Progenitor cell of endocrine pancreas (in vitro differentiated cells): ENCODE measurements at regions not wholly inside any gene's neighbourhood (a gene's known extent, or its start where the extent isn't known, plus 50 kb on each side); places are given as distances from the start of the nearest gene placed in this dataset.

ENCODE experiments used
- DNase-seq: peaks from one replicate; pipeline ENCODE4 v3.0.0; 2021; ENCODE audit warnings: low spot score; ENCODE audit not compliant: unreplicated experiment
- H3K27ac Mint-ChIP-seq: 2 replicates; pipeline ENCODE4 v1.8.0; 2021; ENCODE audit warnings: mild to moderate bottlenecking, moderate library complexity, mixed read lengths
- H3K27me3 Mint-ChIP-seq: 2 replicates; pipeline ENCODE4 v1.8.0; 2021; ENCODE audit warnings: mixed read lengths
- H3K36me3 Mint-ChIP-seq: 2 replicates; pipeline ENCODE4 v1.8.0; 2022; ENCODE audit warnings: mixed read lengths; ENCODE audit not compliant: insufficient read depth
- H3K4me1 Mint-ChIP-seq: 2 replicates; pipeline ENCODE4 v1.8.0; 2021; ENCODE audit warnings: low read depth, mixed read lengths
- H3K4me3 Mint-ChIP-seq: 2 replicates; pipeline ENCODE4 v1.8.0; 2021; ENCODE audit warnings: low read depth, mild to moderate bottlenecking, moderate library complexity, mixed read lengths
- H3K9me3 Mint-ChIP-seq: 2 replicates; pipeline ENCODE4 v1.8.0; 2021; ENCODE audit warnings: low read depth, mixed read lengths
- CTCF ChIP-seq: fragments of 200-600 bp; sonication (generic); IDR thresholded peaks from one replicate; pipeline ENCODE4 v1.5.0; 2021; ENCODE audit warnings: antibody characterized with exemption, mild to moderate bottlenecking; ENCODE audit not compliant: unreplicated experiment

- TF ChIP-seq CTCF, result no peak
- Mint-ChIP-seq H3K4me3 (no peak overlapping the region), H3K36me3 (no peaks in the 10 kb centered on the region), H3K9me3 (no peaks in the 10 kb centered on the region), H3K27me3 (no peaks in the 10 kb centered on the region), H3K4me1 (no peaks in the 10 kb centered on the region), H3K27ac (no peak overlapping the region)
- no peak for DNase-seq
These were observed 785.0 kb upstream of the MIR17HG start for GRCh38 chr13:90562443-90562842.

- Mint-ChIP-seq H3K36me3 (no peaks in the 10 kb centered on the region), H3K4me3 (no peak overlapping the region), H3K27ac (no peak overlapping the region), H3K9me3 (no peaks in the 10 kb centered on the region), H3K27me3 (no peaks in the 10 kb centered on the region), H3K4me1 (no peaks in the 10 kb centered on the region)
- no peak for DNase-seq
- no peak for TF ChIP-seq CTCF
These were observed 783.4 kb upstream of the MIR17HG start for GRCh38 chr13:90564096-90564495.

- H3K9me3 Mint-ChIP-seq, result no peaks in the 10 kb centered on the region
- no peak overlapping the region for H3K27ac Mint-ChIP-seq
- no peaks in the 10 kb centered on the region for H3K4me1 Mint-ChIP-seq
- no peaks in the 10 kb centered on the region for H3K27me3 Mint-ChIP-seq
- H3K4me3 Mint-ChIP-seq, result no peak overlapping the region
- TF ChIP-seq CTCF, result no peak
- H3K36me3 Mint-ChIP-seq, result no peaks in the 10 kb centered on the region
- no peak for DNase-seq
These were observed 782.9 kb upstream of the MIR17HG start for GRCh38 chr13:90564566-90564965.

GRCh38 chr13:90565985-90566713, 781.3 kb upstream of the MIR17HG start:
- Mint-ChIP-seq H3K27ac (no peak overlapping the region), H3K9me3 (no peaks in the 10 kb centered on the region), H3K4me1 (no peaks in the 10 kb centered on the region), H3K27me3 (no peaks in the 10 kb centered on the region), H3K4me3 (no peak overlapping the region), H3K36me3 (no peaks in the 10 kb centered on the region)
- DNase-seq, result no peak
- no peak for TF ChIP-seq CTCF

GRCh38 chr13:90568165-90568564, 779.3 kb upstream of the MIR17HG start:
- TF ChIP-seq CTCF, result no peak
- no peak for DNase-seq
- H3K4me3 Mint-ChIP-seq, result no peak overlapping the region

More at GRCh38 chr13:90568165-90568564, 779.3 kb upstream of the MIR17HG start:
- Mint-ChIP-seq H3K36me3 (no peaks in the 10 kb centered on the region), H3K27ac (no peak overlapping the region), H3K27me3 (no peaks in the 10 kb centered on the region), H3K9me3 (no peaks in the 10 kb centered on the region), H3K4me1 (no peaks in the 10 kb centered on the region)
